ENCODE measurements at regions not wholly inside any gene's neighbourhood (a gene's known extent, or its start where the extent isn't known, plus 50 kb on each side); places are given as distances from the start of the nearest gene placed in this dataset.

DNA sequence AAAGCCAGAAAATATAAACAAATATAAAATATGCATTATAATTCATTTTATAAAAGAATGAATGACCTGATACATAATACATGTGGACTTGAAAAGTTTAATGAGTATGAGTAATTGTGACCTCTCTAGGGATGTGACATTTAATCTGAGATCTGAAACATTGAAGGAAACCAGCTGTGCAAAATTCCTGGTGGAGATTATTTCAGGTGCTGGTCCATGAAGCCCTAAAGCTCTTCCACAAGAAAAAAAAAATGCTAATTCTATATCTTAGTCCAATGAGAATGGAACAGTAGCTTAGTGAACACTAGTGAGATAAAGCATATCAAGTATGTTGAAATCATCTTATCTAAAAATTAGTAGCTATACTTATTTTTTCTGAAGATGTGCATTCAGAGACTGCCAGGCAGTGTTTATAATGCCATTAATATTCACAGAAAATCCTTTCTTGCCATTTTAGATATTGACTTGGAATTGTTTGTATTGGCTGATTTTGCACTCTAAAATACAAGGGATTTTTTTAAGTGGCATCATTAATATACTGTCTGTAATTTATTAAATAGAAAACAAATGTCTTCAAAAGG lies 1485.9 kb downstream of the PLA2G4A start:
- H3K27me3 ChIP-seq (ENCODE audit: control insufficient read depth in 4 of 4, insufficient read depth in 4 of 4, low read length in 3 of 4) = no peaks in the 10 kb centered on the region
- no peak overlapping the region for H3K9ac ChIP-seq (ENCODE audit: low read depth in 1 of 2, low read length in 2 of 2)
- H3K4me1 ChIP-seq (ENCODE audit: control insufficient read depth in 4 of 4, insufficient read depth in 4 of 4, low read length in 3 of 4) = no peaks in the 10 kb centered on the region
- no peaks in the 10 kb centered on the region for H3K36me3 ChIP-seq (ENCODE audit: control insufficient read depth in 4 of 4, insufficient read depth in 3 of 4, low read depth in 1 of 4, low read length in 3 of 4)
- H3K27ac ChIP-seq (ENCODE audit: low read depth in 1 of 2, low read length in 2 of 2) = no peak overlapping the region
- H3K9me3 ChIP-seq (ENCODE audit: control insufficient read depth in 4 of 4, low read length in 3 of 4) = no peaks in the 10 kb centered on the region
- no peak overlapping the region for H3K4me3 ChIP-seq (ENCODE audit: low read depth in 1 of 3, low read length in 3 of 3)
- DNase-seq (ENCODE audit: low spot score) = no peak
- TF ChIP-seq, protein P1, sequence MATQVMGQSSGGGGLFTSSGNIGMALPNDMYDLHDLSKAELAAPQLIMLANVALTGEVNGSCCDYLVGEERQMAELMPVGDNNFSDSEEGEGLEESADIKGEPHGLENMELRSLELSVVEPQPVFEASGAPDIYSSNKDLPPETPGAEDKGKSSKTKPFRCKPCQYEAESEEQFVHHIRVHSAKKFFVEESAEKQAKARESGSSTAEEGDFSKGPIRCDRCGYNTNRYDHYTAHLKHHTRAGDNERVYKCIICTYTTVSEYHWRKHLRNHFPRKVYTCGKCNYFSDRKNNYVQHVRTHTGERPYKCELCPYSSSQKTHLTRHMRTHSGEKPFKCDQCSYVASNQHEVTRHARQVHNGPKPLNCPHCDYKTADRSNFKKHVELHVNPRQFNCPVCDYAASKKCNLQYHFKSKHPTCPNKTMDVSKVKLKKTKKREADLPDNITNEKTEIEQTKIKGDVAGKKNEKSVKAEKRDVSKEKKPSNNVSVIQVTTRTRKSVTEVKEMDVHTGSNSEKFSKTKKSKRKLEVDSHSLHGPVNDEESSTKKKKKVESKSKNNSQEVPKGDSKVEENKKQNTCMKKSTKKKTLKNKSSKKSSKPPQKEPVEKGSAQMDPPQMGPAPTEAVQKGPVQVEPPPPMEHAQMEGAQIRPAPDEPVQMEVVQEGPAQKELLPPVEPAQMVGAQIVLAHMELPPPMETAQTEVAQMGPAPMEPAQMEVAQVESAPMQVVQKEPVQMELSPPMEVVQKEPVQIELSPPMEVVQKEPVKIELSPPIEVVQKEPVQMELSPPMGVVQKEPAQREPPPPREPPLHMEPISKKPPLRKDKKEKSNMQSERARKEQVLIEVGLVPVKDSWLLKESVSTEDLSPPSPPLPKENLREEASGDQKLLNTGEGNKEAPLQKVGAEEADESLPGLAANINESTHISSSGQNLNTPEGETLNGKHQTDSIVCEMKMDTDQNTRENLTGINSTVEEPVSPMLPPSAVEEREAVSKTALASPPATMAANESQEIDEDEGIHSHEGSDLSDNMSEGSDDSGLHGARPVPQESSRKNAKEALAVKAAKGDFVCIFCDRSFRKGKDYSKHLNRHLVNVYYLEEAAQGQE (IDR thresholded peaks at IDR 0.05) = no peak
- TF ChIP-seq JUND (IDR thresholded peaks at IDR 0.05) (no peak), HNF4G (IDR thresholded peaks at IDR 0.05) (no peak), EGR1 (IDR thresholded peaks at IDR 0.05; ENCODE audit: low read depth in 2 of 2) (no peak), RXRA (IDR thresholded peaks at IDR 0.05) (no peak), RAD21 (IDR thresholded peaks at IDR 0.05) (no peak), SP1 (IDR thresholded peaks at IDR 0.05) (no peak)
- TF ChIP-seq, protein P2, sequence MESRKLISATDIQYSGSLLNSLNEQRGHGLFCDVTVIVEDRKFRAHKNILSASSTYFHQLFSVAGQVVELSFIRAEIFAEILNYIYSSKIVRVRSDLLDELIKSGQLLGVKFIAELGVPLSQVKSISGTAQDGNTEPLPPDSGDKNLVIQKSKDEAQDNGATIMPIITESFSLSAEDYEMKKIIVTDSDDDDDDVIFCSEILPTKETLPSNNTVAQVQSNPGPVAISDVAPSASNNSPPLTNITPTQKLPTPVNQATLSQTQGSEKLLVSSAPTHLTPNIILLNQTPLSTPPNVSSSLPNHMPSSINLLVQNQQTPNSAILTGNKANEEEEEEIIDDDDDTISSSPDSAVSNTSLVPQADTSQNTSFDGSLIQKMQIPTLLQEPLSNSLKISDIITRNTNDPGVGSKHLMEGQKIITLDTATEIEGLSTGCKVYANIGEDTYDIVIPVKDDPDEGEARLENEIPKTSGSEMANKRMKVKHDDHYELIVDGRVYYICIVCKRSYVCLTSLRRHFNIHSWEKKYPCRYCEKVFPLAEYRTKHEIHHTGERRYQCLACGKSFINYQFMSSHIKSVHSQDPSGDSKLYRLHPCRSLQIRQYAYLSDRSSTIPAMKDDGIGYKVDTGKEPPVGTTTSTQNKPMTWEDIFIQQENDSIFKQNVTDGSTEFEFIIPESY (IDR thresholded peaks at IDR 0.05) = no peak
- TF ChIP-seq, protein P3, sequence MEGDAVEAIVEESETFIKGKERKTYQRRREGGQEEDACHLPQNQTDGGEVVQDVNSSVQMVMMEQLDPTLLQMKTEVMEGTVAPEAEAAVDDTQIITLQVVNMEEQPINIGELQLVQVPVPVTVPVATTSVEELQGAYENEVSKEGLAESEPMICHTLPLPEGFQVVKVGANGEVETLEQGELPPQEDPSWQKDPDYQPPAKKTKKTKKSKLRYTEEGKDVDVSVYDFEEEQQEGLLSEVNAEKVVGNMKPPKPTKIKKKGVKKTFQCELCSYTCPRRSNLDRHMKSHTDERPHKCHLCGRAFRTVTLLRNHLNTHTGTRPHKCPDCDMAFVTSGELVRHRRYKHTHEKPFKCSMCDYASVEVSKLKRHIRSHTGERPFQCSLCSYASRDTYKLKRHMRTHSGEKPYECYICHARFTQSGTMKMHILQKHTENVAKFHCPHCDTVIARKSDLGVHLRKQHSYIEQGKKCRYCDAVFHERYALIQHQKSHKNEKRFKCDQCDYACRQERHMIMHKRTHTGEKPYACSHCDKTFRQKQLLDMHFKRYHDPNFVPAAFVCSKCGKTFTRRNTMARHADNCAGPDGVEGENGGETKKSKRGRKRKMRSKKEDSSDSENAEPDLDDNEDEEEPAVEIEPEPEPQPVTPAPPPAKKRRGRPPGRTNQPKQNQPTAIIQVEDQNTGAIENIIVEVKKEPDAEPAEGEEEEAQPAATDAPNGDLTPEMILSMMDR (IDR thresholded peaks at IDR 0.05; ENCODE audit: low read depth, low read length, missing input control) = no peak

DNA sequence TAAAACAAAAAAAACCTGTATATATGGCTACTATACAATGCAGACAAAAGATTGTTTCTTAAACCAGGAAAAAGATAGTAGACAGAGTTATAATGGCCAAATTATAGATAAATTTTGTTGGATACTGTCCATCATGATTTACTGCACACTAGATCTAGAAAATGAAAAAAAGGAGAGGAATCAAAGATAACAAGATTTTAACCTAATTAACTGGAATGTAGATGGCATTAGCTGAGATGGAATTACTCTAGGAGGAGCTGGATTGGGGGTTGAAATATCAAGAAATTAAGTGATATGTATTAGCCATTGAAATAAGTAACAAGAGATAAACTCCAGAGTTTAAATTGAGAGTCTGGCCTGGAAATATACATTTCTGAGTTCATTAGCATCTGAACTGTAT lies 1489.1 kb downstream of the PLA2G4A start:
- DNase-seq (ENCODE audit: low spot score) = no peak
- no peaks in the 10 kb centered on the region for H3K27me3 ChIP-seq (ENCODE audit: control insufficient read depth in 4 of 4, insufficient read depth in 4 of 4, low read length in 3 of 4)
- H3K27ac ChIP-seq (ENCODE audit: low read depth in 1 of 2, low read length in 2 of 2) = no peak overlapping the region
- no peak overlapping the region for H3K4me3 ChIP-seq (ENCODE audit: low read depth in 1 of 3, low read length in 3 of 3)
- H3K36me3 ChIP-seq (ENCODE audit: control insufficient read depth in 4 of 4, insufficient read depth in 3 of 4, low read depth in 1 of 4, low read length in 3 of 4) = no peaks in the 10 kb centered on the region
- H3K4me1 ChIP-seq (ENCODE audit: control insufficient read depth in 4 of 4, insufficient read depth in 4 of 4, low read length in 3 of 4) = no peaks in the 10 kb centered on the region
- no peak overlapping the region for H3K9ac ChIP-seq (ENCODE audit: low read depth in 1 of 2, low read length in 2 of 2)
- no peak for TF ChIP-seq GABPA (IDR thresholded peaks at IDR 0.05 in 1 of 2, conservative IDR thresholded peaks at IDR 0.05 in 1 of 2)
- TF ChIP-seq JUND (IDR thresholded peaks at IDR 0.05) = no peak
- no peak for TF ChIP-seq NR2F2 (IDR thresholded peaks at IDR 0.05)
- TF ChIP-seq RAD21 (IDR thresholded peaks at IDR 0.05) = no peak
- TF ChIP-seq, protein P3 (IDR thresholded peaks at IDR 0.05; ENCODE audit: low read depth, low read length, missing input control) = no peak
- TF ChIP-seq, protein P4, sequence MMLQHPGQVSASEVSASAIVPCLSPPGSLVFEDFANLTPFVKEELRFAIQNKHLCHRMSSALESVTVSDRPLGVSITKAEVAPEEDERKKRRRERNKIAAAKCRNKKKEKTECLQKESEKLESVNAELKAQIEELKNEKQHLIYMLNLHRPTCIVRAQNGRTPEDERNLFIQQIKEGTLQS (IDR thresholded peaks at IDR 0.05) = no peak
- TF ChIP-seq TAF1 (conservative IDR thresholded peaks at IDR 0.05) = no peak
- TF ChIP-seq, protein P5, sequence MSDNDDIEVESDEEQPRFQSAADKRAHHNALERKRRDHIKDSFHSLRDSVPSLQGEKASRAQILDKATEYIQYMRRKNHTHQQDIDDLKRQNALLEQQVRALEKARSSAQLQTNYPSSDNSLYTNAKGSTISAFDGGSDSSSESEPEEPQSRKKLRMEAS (IDR thresholded peaks at IDR 0.05) = no peak
- no peak for TF ChIP-seq HNF4A (conservative IDR thresholded peaks at IDR 0.05)
- TF ChIP-seq SP1 (IDR thresholded peaks at IDR 0.05) = no peak
- no peak for TF ChIP-seq EGR1 (IDR thresholded peaks at IDR 0.05; ENCODE audit: low read depth in 2 of 2)
- no peaks in the 10 kb centered on the region for H3K9me3 ChIP-seq (ENCODE audit: control insufficient read depth in 4 of 4, low read length in 3 of 4)

Data from liver (tissue), 7 donors.